DND-41 (cell line): ENCODE measurements at regions not wholly inside any gene's neighbourhood (a gene's known extent, or its start where the extent isn't known, plus 50 kb on each side); places are given as distances from the start of the nearest gene placed in this dataset.

ENCODE experiments used
- ATAC-seq: fragments of 200-7000 bp; cut with Tn5 transposase; 3 replicates; pipeline ENCODE4 v1.9.1; 2021; ENCODE audit warnings: low read depth; ENCODE audit not compliant: insufficient read depth
- DNase-seq: peaks from one replicate; pipeline ENCODE4 v3.0.0-alpha.2; 2020
- H2AFZ ChIP-seq: 2 replicates; pipeline ENCODE4 v1.6.0; 2012; ENCODE audit warnings: low read depth, low read length
- H3K27ac ChIP-seq: 2 replicates; pipeline ENCODE4 v1.5.1; 2012; ENCODE audit warnings: low read length, inconsistent platforms
- H3K27me3 ChIP-seq: fragments of 200-600 bp; sonication (generic); 2 replicates; pipeline ENCODE4 v1.6.0; 2012; ENCODE audit warnings: low read length, mild to moderate bottlenecking, inconsistent platforms; ENCODE audit not compliant: insufficient read depth, poor library complexity
- H3K36me3 ChIP-seq: 2 replicates; pipeline ENCODE4 v1.5.1; 2012; ENCODE audit warnings: low read length, inconsistent platforms; ENCODE audit not compliant: insufficient read depth
- H3K4me1 ChIP-seq: 2 replicates; pipeline ENCODE4 v1.5.1; 2012; ENCODE audit warnings: mild to moderate bottlenecking, low read length; ENCODE audit not compliant: insufficient read depth
- H3K4me2 ChIP-seq: 2 replicates; pipeline ENCODE4 v1.6.0; 2012; ENCODE audit warnings: mild to moderate bottlenecking, moderate library complexity, low read length, inconsistent platforms; ENCODE audit not compliant: insufficient read depth
- H3K4me3 ChIP-seq, 2 experiments: fragments of 200-600 bp in 1 of 2; shearing (Covaris generic) in 1 of 2; 2 replicates each; pipeline ENCODE4 v1.5.1; 2012 to 2016; ENCODE audit warnings: inconsistent platforms in 2 of 2, low read length in 2 of 2, mild to moderate bottlenecking in 2 of 2, low read depth in 1 of 2, moderate library complexity in 1 of 2
- H3K79me2 ChIP-seq: 2 replicates; pipeline ENCODE4 v1.6.0; 2012; ENCODE audit warnings: low read length, inconsistent platforms; ENCODE audit not compliant: insufficient read depth
- H3K9ac ChIP-seq: 2 replicates; pipeline ENCODE4 v1.6.0; 2012; ENCODE audit warnings: low read depth, mild to moderate bottlenecking, inconsistent platforms, low read length, moderate library complexity
- H3K9me3 ChIP-seq: 2 replicates; pipeline ENCODE4 v1.5.1; 2012; ENCODE audit warnings: low read length, moderate library complexity, mild to moderate bottlenecking, inconsistent platforms; ENCODE audit not compliant: insufficient read depth, severe bottlenecking
- H4K20me1 ChIP-seq: 2 replicates; pipeline ENCODE4 v1.6.0; 2012; ENCODE audit warnings: low read length; ENCODE audit not compliant: insufficient read depth
- EZH2 ChIP-seq: IDR thresholded peaks from 3 replicates; pipeline ENCODE4 v1.6.1; 2012; ENCODE audit warnings: borderline replicate concordance, low read depth, mild to moderate bottlenecking, moderate library complexity, low read length, inconsistent platforms; ENCODE audit not compliant: severe bottlenecking
- TF ChIP-seq, protein P1 (sequence below): IDR thresholded peaks from 2 replicates; pipeline ENCODE4 v1.5.1; 2012; ENCODE audit warnings: borderline replicate concordance, low read length, moderate library complexity, mild to moderate bottlenecking; ENCODE audit not compliant: poor library complexity, severe bottlenecking; ENCODE audit errors: extremely low read depth

DNA sequence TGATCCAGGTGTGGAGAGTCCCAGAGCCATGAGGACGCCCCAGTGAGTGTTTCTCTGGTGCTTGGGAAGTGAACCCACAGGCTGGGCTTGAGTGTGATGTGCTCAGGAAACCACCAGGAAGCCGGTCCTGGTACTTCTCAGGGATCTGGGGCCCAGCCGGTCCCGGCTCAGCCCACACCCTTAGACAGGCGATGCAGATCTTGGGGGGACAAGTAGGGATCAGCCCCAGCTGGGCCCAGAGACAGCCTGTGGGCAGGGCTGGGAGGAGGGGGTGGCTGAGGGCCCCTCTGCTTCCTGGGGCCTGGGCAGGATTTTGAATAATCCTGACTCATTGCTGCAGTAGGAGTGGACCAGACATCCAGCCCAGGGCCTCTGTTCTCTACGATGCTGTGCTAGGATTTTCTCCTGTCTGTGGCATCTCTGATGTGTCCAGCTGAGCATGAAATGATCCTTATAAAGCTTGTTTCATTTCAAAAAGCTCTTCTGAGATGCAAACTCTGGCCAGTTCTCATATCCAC is 698.0 kb downstream of the PTPRU start:
- TF ChIP-seq, protein P1, sequence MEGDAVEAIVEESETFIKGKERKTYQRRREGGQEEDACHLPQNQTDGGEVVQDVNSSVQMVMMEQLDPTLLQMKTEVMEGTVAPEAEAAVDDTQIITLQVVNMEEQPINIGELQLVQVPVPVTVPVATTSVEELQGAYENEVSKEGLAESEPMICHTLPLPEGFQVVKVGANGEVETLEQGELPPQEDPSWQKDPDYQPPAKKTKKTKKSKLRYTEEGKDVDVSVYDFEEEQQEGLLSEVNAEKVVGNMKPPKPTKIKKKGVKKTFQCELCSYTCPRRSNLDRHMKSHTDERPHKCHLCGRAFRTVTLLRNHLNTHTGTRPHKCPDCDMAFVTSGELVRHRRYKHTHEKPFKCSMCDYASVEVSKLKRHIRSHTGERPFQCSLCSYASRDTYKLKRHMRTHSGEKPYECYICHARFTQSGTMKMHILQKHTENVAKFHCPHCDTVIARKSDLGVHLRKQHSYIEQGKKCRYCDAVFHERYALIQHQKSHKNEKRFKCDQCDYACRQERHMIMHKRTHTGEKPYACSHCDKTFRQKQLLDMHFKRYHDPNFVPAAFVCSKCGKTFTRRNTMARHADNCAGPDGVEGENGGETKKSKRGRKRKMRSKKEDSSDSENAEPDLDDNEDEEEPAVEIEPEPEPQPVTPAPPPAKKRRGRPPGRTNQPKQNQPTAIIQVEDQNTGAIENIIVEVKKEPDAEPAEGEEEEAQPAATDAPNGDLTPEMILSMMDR: no peak
- TF ChIP-seq EZH2: no peak
- peaks cover 3% of the 10 kb centered on the region for H3K27me3 ChIP-seq

DNA sequence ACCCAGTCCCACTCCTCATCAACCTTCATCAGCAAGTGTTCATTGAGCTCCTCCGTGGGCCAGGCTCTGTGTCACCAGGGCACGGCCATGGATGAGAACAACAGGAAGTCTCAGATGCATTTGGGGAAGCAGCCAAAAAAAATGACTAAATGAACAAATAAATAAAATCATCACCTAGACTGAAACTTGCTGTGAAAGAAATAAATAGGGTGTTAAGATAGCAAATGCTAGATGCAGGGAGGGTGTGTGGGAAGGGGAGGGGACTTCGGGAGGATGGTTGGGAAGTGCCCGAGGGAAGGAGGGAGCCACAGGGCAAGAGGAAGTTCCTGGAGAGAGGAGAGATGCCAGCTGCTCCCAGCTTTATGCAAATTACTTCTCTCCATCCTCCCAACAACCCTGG is 696.7 kb downstream of the PTPRU start:
- H2AFZ ChIP-seq: no peak overlapping the region
- ATAC-seq: no peak

More for the DNA sequence above, 698.0 kb downstream of the PTPRU start:
- DNase-seq: no peak
- Histone ChIP-seq H3K4me2 (no peak overlapping the region), H3K27ac (no peak overlapping the region), H3K9ac (no peak overlapping the region), H4K20me1 (no peaks in the 10 kb centered on the region), H3K36me3 (no peaks in the 10 kb centered on the region), H2AFZ (no peak overlapping the region), H3K9me3 (no peaks in the 10 kb centered on the region), H3K4me1 (no peaks in the 10 kb centered on the region), H3K4me3 (no peak overlapping the region), H3K79me2 (no peaks in the 10 kb centered on the region)
- ATAC-seq: no peak

DNA sequence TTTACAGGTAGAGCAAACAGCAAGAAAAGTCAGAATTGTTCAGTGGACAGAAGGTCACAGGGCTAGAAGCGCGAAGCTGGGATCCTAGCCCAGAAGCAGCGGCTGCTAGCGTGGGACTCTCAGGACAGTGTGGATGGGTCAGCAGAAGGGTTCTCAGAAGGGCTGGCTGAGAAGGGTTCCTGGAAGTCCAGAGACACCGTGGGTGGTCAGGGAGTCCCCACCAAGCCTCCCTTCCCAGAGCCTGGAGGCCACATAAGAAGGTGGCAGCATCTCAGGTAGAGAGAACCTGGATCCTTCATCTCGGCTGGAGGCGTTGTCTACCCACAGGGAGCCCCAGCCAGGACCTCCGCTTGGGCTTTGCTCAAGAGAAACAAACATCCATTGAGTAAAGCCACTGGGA is 696.3 kb downstream of the PTPRU start:
- DNase-seq (no peak), ATAC-seq (no peak)
- Histone ChIP-seq H3K4me2 (no peak overlapping the region), H2AFZ (no peak overlapping the region), H3K4me1 (no peaks in the 10 kb centered on the region), H3K4me3 (no peak overlapping the region), H3K9me3 (no peaks in the 10 kb centered on the region), H3K36me3 (no peaks in the 10 kb centered on the region), H4K20me1 (no peaks in the 10 kb centered on the region), H3K27me3 (peaks cover 3% of the 10 kb centered on the region), H3K79me2 (no peaks in the 10 kb centered on the region), H3K27ac (no peak overlapping the region), H3K9ac (no peak overlapping the region)
- no peak for TF ChIP-seq EZH2
- TF ChIP-seq, protein P1: no peak

More for the DNA sequence above, 696.7 kb downstream of the PTPRU start:
- no peak for DNase-seq
- Histone ChIP-seq H3K27ac (no peak overlapping the region), H3K36me3 (no peaks in the 10 kb centered on the region), H3K79me2 (no peaks in the 10 kb centered on the region), H3K27me3 (peaks cover 3% of the 10 kb centered on the region), H4K20me1 (no peaks in the 10 kb centered on the region), H3K9me3 (no peaks in the 10 kb centered on the region), H3K4me3 (no peak overlapping the region), H3K4me2 (no peak overlapping the region), H3K4me1 (no peaks in the 10 kb centered on the region), H3K9ac (no peak overlapping the region)
- TF ChIP-seq, protein P1: no peak
- TF ChIP-seq EZH2: no peak
